ENCODE measurements at regions not wholly inside any gene's neighbourhood (a gene's known extent, or its start where the extent isn't known, plus 50 kb on each side); places are given as distances from the start of the nearest gene placed in this dataset.

GRCh38 chr11:80365076-80365725 lies 924.4 kb upstream of the TENM4 start:
- no peak for DNase-seq

- no peak for DNase-seq
These were observed 921.9 kb upstream of the TENM4 start for GRCh38 chr11:80362563-80363340.

GRCh38 chr11:80355251-80355650 lies 914.4 kb upstream of the TENM4 start:
- no peak for DNase-seq

- no peak for DNase-seq
These were observed 909.7 kb upstream of the TENM4 start for GRCh38 chr11:80350541-80350940.

- no peak for DNase-seq
These were observed 909.2 kb upstream of the TENM4 start for GRCh38 chr11:80349997-80350396.

GRCh38 chr11:80346353-80347059 lies 905.7 kb upstream of the TENM4 start:
- DNase-seq = no peak

- DNase-seq = no peak
These were observed 902.6 kb upstream of the TENM4 start for GRCh38 chr11:80343436-80343835.

GRCh38 chr11:80338231-80338630 lies 897.4 kb upstream of the TENM4 start:
- DNase-seq = no peak

- DNase-seq = no peak
These were observed 890.9 kb upstream of the TENM4 start for GRCh38 chr11:80331694-80332093.

GRCh38 chr11:80330264-80330663 lies 889.4 kb upstream of the TENM4 start:
- no peak for DNase-seq

- no peak for DNase-seq
These were observed 887.9 kb upstream of the TENM4 start for GRCh38 chr11:80328774-80329173.

- no peak for DNase-seq
These were observed 887.3 kb upstream of the TENM4 start for GRCh38 chr11:80327956-80328614.

- DNase-seq = no peak
These were observed 881.0 kb upstream of the TENM4 start for GRCh38 chr11:80321786-80322185.

GRCh38 chr11:80320765-80321164 lies 879.9 kb upstream of the TENM4 start:
- no peak for DNase-seq

- DNase-seq = no peak
These were observed 879.4 kb upstream of the TENM4 start for GRCh38 chr11:80320226-80320625.

- DNase-seq = no peak
These were observed 876.8 kb upstream of the TENM4 start for GRCh38 chr11:80317612-80318011.

GRCh38 chr11:80315200-80315599 lies 874.4 kb upstream of the TENM4 start:
- DNase-seq = no peak

- DNase-seq = no peak
These were observed 868.5 kb upstream of the TENM4 start for GRCh38 chr11:80309301-80309700.

GRCh38 chr11:80307676-80308075 lies 866.8 kb upstream of the TENM4 start:
- no peak for DNase-seq

- no peak for DNase-seq
These were observed 857.2 kb upstream of the TENM4 start for GRCh38 chr11:80297858-80298632.

GRCh38 chr11:80293293-80293692 lies 852.5 kb upstream of the TENM4 start:
- no peak for DNase-seq

GRCh38 chr11:80284946-80285785 lies 844.3 kb upstream of the TENM4 start:
- DNase-seq = no peak

Measured in activated CD4-positive, alpha-beta T cell treated with anti-CD3 and anti-CD28 coated beads for 4 hours (primary cell).